Testis (tissue), 2 donors: ENCODE measurements at regions not wholly inside any gene's neighbourhood (a gene's known extent, or its start where the extent isn't known, plus 50 kb on each side); places are given as distances from the start of the nearest gene placed in this dataset.

Source experiments
- DNase-seq: peaks from one replicate; pipeline ENCODE4 v3.0.0-alpha.2; 2019
- H3K27ac ChIP-seq, 2 donors: fragments of 200-600 bp; sonication (generic); one replicate each; pipeline ENCODE4 v1.5.1; 2019
- H3K27me3 ChIP-seq: fragments of 200-600 bp; sonication (generic); one replicate; pipeline ENCODE4 v1.5.1; 2019
- H3K36me3 ChIP-seq: fragments of 200-600 bp; sonication (generic); one replicate; pipeline ENCODE4 v1.5.1; 2017; ENCODE audit warnings: low read depth; ENCODE audit errors: missing control alignments
- H3K4me1 ChIP-seq: fragments of 200-600 bp; sonication (generic); one replicate; pipeline ENCODE4 v1.5.1; 2019
- H3K4me3 ChIP-seq, 2 donors: fragments of 200-600 bp; sonication (generic); one replicate each; pipeline ENCODE4 v1.5.1; 2017 to 2019
- H3K9me3 ChIP-seq: fragments of 200-600 bp; sonication (generic); one replicate; pipeline ENCODE4 v1.5.1; 2017
- POLR2A ChIP-seq: fragments of 450-650 bp; IDR thresholded peaks from one replicate; pipeline ENCODE4 v1.6.1; 2017; ENCODE audit warnings: antibody characterized with exemption, mild to moderate bottlenecking, moderate library complexity
- WGBS, 2 donors: methylation state at CpG; one replicate each; pipeline ENCODE4 v1.1.5; 2018; 5-methylcytosine and 5-hydroxymethylcytosine counted together
- intact Hi-C: fragments of 100-400 bp; cut with DNase I; formaldehyde crosslinking; loops from one replicate; pipeline ENCODE4 v1.15.1; 2023; ENCODE audit warnings: low total_unique reads
- TF ChIP-seq, protein P1 (sequence below), 3 experiments: fragments of 450-650 bp in 2 of 3; fragments of 200-600 bp in 1 of 3; sonication (generic) in 1 of 3; IDR thresholded peaks; one replicate each; pipeline ENCODE4 v1.5.1; 2016 to 2019; ENCODE audit warnings: antibody characterized with exemption in 3 of 3, mild to moderate bottlenecking in 2 of 3, moderate library complexity in 1 of 3

DNA sequence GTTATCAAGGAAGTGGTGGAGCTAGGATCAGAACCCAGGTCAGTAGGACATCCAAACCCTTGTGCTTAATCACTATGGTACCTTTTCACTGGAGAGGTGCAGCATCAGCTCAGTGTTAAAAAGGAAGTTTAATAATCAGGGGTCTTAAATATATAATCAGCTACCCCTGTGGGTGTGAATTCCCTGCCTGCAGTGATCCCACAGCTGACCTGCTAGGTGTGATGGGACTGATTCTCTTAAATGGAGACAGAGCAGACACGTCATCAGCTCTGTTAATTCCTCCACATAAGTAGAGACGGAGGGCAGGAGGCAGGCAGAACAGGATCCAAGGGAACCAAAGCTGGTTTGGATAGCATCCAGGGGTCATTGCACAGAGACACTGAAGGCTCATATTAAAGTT, 154.1 kb upstream of the CRBN start:
- no peak for DNase-seq
- Histone ChIP-seq H3K36me3 (no peaks in the 10 kb centered on the region), H3K9me3 (no peaks in the 10 kb centered on the region), H3K27ac (no peak overlapping the region), H3K4me1 (no peaks in the 10 kb centered on the region), H3K4me3 (no peak overlapping the region), H3K27me3 (no peaks in the 10 kb centered on the region)
- intact Hi-C loops: no loop called here
- 84 to 89% methylated on average over 2 of the region's 2 CpGs for WGBS, 2 donors
- no peak for TF ChIP-seq POLR2A
- TF ChIP-seq, protein P1, sequence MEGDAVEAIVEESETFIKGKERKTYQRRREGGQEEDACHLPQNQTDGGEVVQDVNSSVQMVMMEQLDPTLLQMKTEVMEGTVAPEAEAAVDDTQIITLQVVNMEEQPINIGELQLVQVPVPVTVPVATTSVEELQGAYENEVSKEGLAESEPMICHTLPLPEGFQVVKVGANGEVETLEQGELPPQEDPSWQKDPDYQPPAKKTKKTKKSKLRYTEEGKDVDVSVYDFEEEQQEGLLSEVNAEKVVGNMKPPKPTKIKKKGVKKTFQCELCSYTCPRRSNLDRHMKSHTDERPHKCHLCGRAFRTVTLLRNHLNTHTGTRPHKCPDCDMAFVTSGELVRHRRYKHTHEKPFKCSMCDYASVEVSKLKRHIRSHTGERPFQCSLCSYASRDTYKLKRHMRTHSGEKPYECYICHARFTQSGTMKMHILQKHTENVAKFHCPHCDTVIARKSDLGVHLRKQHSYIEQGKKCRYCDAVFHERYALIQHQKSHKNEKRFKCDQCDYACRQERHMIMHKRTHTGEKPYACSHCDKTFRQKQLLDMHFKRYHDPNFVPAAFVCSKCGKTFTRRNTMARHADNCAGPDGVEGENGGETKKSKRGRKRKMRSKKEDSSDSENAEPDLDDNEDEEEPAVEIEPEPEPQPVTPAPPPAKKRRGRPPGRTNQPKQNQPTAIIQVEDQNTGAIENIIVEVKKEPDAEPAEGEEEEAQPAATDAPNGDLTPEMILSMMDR (IDR thresholded peaks at IDR 0.05): no peak

DNA sequence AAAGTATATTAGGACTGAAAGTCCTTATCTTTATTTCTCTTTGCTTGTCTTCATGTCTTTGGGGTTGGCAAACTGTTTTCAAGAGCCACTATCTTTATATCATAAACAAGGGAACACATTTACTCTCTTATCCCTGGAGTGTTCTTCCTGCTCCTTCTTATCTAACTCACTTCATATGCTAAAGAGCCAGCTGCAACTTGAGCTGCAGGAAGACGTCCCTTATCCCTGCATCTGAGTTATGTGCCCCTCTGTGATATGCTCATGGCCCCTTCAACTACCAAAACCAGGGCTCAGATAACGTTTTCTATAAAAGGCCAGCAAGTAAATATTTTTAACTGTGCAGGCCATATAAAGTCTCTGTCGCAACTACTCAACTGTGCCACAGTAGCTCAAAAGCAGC, 137.0 kb upstream of the CRBN start:
- H3K4me3 ChIP-seq: no peak overlapping the region
- H3K4me1 ChIP-seq: no peaks in the 10 kb centered on the region
- no peak overlapping the region for H3K27ac ChIP-seq
- intact Hi-C loops: no loop called here
- H3K36me3 ChIP-seq: no peaks in the 10 kb centered on the region
- no peak for DNase-seq
- TF ChIP-seq, protein P1 (IDR thresholded peaks at IDR 0.05): no peak
- no peak for TF ChIP-seq POLR2A
- H3K27me3 ChIP-seq: no peaks in the 10 kb centered on the region
- no peaks in the 10 kb centered on the region for H3K9me3 ChIP-seq
- WGBS, 2 donors: 64 to 91% methylated on average over 3 of the region's 3 CpGs

DNA sequence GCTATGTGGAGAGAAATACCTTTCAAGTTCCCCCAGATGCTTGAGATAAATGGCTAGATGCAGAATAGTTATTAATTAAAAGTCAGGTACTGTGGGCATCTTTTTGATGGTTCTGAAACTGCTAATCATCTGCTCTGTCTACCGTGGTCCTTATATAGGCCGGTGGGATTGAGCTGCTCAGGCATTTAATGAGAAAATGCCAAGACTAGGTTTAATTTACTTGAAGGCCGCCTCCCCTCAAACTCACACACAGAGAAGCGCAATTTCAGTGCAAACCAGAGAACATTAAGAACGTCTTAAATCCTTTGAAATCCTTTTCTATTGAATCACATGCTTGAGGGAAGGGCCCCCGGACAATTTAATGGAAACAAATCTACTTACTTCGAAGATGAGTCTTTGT, 136.4 kb upstream of the CRBN start:
- H3K4me1 ChIP-seq: no peaks in the 10 kb centered on the region
- H3K27ac ChIP-seq: no peak overlapping the region
- no peak overlapping the region for H3K4me3 ChIP-seq
- no peak for DNase-seq
- TF ChIP-seq, protein P1 (IDR thresholded peaks at IDR 0.05): no peak
- no peak for TF ChIP-seq POLR2A
- H3K9me3 ChIP-seq: no peaks in the 10 kb centered on the region
- intact Hi-C loops: no loop called here
- no peaks in the 10 kb centered on the region for H3K27me3 ChIP-seq
- H3K36me3 ChIP-seq: no peaks in the 10 kb centered on the region
- WGBS, 2 donors: 82% methylated on average over 7 of the region's 7 CpGs

DNA sequence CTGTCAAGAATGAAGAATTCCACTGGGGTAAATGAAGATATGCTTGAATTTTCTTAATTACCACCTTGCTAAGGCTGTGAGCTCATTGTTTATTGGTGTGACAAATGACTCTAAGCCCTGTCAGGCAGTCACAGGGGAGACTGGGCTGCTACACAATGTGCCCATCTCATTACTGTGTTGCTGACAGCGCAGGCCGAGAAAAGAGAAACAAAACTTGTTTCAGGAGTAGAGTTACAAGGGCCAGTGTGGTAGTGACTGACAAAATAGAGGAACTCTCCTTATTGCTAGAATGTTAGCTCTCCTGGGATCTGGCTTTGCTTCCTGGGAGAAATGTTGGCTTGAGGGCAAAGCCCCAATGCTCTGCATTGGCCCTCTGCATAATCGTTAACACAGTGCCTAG, 130.4 kb upstream of the CRBN start:
- 68 to 69% methylated on average over 3 of the region's 3 CpGs for WGBS, 2 donors
- Histone ChIP-seq H3K27ac (no peak overlapping the region), H3K36me3 (no peaks in the 10 kb centered on the region), H3K27me3 (no peaks in the 10 kb centered on the region), H3K9me3 (no peaks in the 10 kb centered on the region), H3K4me1 (no peaks in the 10 kb centered on the region), H3K4me3 (no peak overlapping the region)
- TF ChIP-seq POLR2A: no peak
- TF ChIP-seq, protein P1 (IDR thresholded peaks at IDR 0.05): no peak
- no peak for DNase-seq
- intact Hi-C loops: no loop called here

DNA sequence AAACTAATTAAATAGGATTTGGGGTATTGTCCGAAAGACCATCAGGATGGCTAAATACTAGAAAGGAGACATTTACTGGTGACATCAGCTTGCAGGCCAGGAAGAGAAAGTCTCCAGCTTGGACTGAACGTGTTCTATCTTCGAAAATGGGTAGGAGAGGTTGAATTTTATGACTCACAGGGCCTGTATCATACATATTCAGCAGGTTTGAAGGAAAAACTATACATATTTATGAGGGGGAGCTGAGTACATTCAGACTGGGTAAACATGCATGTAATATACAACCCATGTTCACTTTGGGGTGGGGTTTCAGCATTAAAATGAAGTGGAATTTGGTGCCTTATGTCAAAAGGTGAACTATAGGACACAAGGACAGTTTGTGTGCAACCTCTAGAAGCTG, 129.3 kb upstream of the CRBN start:
- DNase-seq: no peak
- no peaks in the 10 kb centered on the region for H3K27me3 ChIP-seq
- TF ChIP-seq, protein P1 (IDR thresholded peaks at IDR 0.05): no peak
- no peak for TF ChIP-seq POLR2A
- H3K9me3 ChIP-seq: no peaks in the 10 kb centered on the region
- intact Hi-C loops: no loop called here
- no peaks in the 10 kb centered on the region for H3K4me1 ChIP-seq
- H3K4me3 ChIP-seq: no peak overlapping the region
- 88 to 92% methylated on average over 3 of the region's 3 CpGs for WGBS, 2 donors
- H3K36me3 ChIP-seq: no peaks in the 10 kb centered on the region
- no peak overlapping the region for H3K27ac ChIP-seq
